ENCODE measurements at regions not wholly inside any gene's neighbourhood (a gene's known extent, or its start where the extent isn't known, plus 50 kb on each side); places are given as distances from the start of the nearest gene placed in this dataset.
A peak's percentile ranks its signal among the peaks of the same experiment; 100 is the strongest.
"Not testable (repeated sequence)": the region's sequence is repeated elsewhere in the genome, so short reads cannot be mapped to it uniquely, and the experiment has no call there.

- peak; percentile 13; the same call in 1 of the 2 replicates for TF ChIP-seq ZNF687 (CRISPR knock-in tag; IDR thresholded peaks at IDR 0.05)
- TF ChIP-seq GABPB1 (CRISPR knock-in tag; IDR thresholded peaks at IDR 0.05): peak; percentile 39; the same call in 1 of the 2 replicates
- TF ChIP-seq STAG1 (CRISPR knock-in tag; IDR thresholded peaks at IDR 0.05): peak; percentile 72
- peak; percentile 83 for TF ChIP-seq CTCF (CRISPR knock-in tag; IDR thresholded peaks at IDR 0.05)
- TF ChIP-seq ZNF263 (CRISPR knock-in tag; IDR thresholded peaks at IDR 0.05): peak; percentile 89
- TF ChIP-seq SMC3 (IDR thresholded peaks at IDR 0.05; ENCODE audit: low read length): peak; percentile 16; the same call in 1 of the 2 replicates
- TF ChIP-seq KDM2A (CRISPR knock-in tag; IDR thresholded peaks at IDR 0.05; ENCODE audit: borderline replicate concordance, low read depth): peak; percentile 23; the same call in 1 of the 2 replicates
- TF ChIP-seq SPEN (CRISPR knock-in tag; IDR thresholded peaks at IDR 0.05; ENCODE audit: low read depth): 0 out of 2 replicates have a peak, but pooled peaks have one; percentile 32
These were observed 485.4 kb downstream of the TMEM121 start (continued) for GRCh38 chr14:106011631-106012360.

GRCh38 chr14:106012361-106012725, 486.0 kb downstream of the TMEM121 start:
- H3K9ac ChIP-seq (ENCODE audit: insufficient read depth, low read depth, low read length); intact Hi-C loops (cut with micrococcal nuclease; ENCODE audit: unreplicated experiment); in situ Hi-C loops (cut with HindIII; ENCODE audit: extremely low pct_ligation_motif_present, low pct_unique_long_range_greater_than_20kb); H3K36me3 ChIP-seq (replicated peaks in 1 of 2; ENCODE audit: control insufficient read depth in 1 of 2, insufficient read depth in 2 of 2, low read length in 2 of 2); H3K27ac ChIP-seq (ENCODE audit: extremely low read length, insufficient read depth, low read length); FAIRE-seq; BruUV-seq (replicated peaks); ATAC-seq; H2AFZ ChIP-seq (ENCODE audit: low read length); H3K9me3 ChIP-seq (ENCODE audit: low read length); CTCF ChIA-PET (ENCODE audit: low intra/inter-chr PET ratio, low total read pairs); H4K20me1 ChIP-seq (ENCODE audit: insufficient read depth, low read length); H3K79me2 ChIP-seq (ENCODE audit: insufficient read depth, low read length); H3K4me3 ChIP-seq (replicated peaks in 1 of 3; ENCODE audit: insufficient read depth in 1 of 3, low read depth in 2 of 3, low read length in 3 of 3); H3K27me3 ChIP-seq (ENCODE audit: control insufficient read depth in 1 of 2, insufficient read depth in 2 of 2, low read length in 2 of 2); H3K4me1 ChIP-seq (ENCODE audit: insufficient read depth, low read length); H3K4me2 ChIP-seq (ENCODE audit: low read depth, low read length); DNase-seq (ENCODE audit: low spot score); POLR2A ChIA-PET: not testable (repeated sequence)
- 0% methylated on average over 3 of the region's 3 CpGs for whole genome bisulfite sequencing (ENCODE audit: low lambda C conversion rate)

Measured in HepG2 (cell line).